ENCODE measurements at regions not wholly inside any gene's neighbourhood (a gene's known extent, or its start where the extent isn't known, plus 50 kb on each side); places are given as distances from the start of the nearest gene placed in this dataset.

GRCh38 chr13:104491916-104492315, 1425.7 kb upstream of the SLC10A2 start:
- no peak overlapping the region for H3K9ac ChIP-seq (ENCODE audit: insufficient read depth, low read length)
- H3K27me3 ChIP-seq (ENCODE audit: control insufficient read depth, insufficient read depth, low read length): no peaks in the 10 kb centered on the region
- no peak overlapping the region for H2AFZ ChIP-seq (ENCODE audit: low read length)
- no peak for TF ChIP-seq EZH2 (IDR thresholded peaks at IDR 0.05; ENCODE audit: low read length, missing control alignments)
- TF ChIP-seq CTCF (conservative IDR thresholded peaks at IDR 0.05 in 1 of 2, IDR thresholded peaks at IDR 0.05 in 1 of 2; ENCODE audit: low read depth in 1 of 2, low read length in 2 of 2): no peak
- no peak overlapping the region for H3K4me3 ChIP-seq (replicated peaks in 1 of 4; ENCODE audit: control extremely low read depth in 1 of 4, insufficient read depth in 1 of 4, low read depth in 3 of 4, low read length in 4 of 4)
- H3K9me3 ChIP-seq (ENCODE audit: control insufficient read depth, insufficient read depth, low read depth, low read length): no peaks in the 10 kb centered on the region
- H3K27ac ChIP-seq (ENCODE audit: insufficient read depth, low read length): no peak overlapping the region
- DNase-seq (ENCODE audit: low read depth in 2 of 2): no peak
- no peaks in the 10 kb centered on the region for H3K36me3 ChIP-seq (ENCODE audit: control insufficient read depth, insufficient read depth, low read length)
- H3K79me2 ChIP-seq (ENCODE audit: control insufficient read depth, insufficient read depth, low read length): no peaks in the 10 kb centered on the region
- H3K4me1 ChIP-seq (ENCODE audit: control insufficient read depth, extremely low read depth, insufficient read depth, low read length): no peaks in the 10 kb centered on the region
- no peak overlapping the region for H3K4me2 ChIP-seq (ENCODE audit: extremely low read depth, insufficient read depth, low read length)
- no peaks in the 10 kb centered on the region for H4K20me1 ChIP-seq (ENCODE audit: control insufficient read depth, extremely low read depth, insufficient read depth, low read length)

- Histone ChIP-seq H3K4me1 (ENCODE audit: control insufficient read depth, extremely low read depth, insufficient read depth, low read length) (no peaks in the 10 kb centered on the region), H3K4me3 (replicated peaks in 1 of 4; ENCODE audit: control extremely low read depth in 1 of 4, insufficient read depth in 1 of 4, low read depth in 3 of 4, low read length in 4 of 4) (no peak overlapping the region), H3K27ac (ENCODE audit: insufficient read depth, low read length) (no peak overlapping the region), H3K9ac (ENCODE audit: insufficient read depth, low read length) (no peak overlapping the region), H3K4me2 (ENCODE audit: extremely low read depth, insufficient read depth, low read length) (no peak overlapping the region), H3K79me2 (ENCODE audit: control insufficient read depth, insufficient read depth, low read length) (no peaks in the 10 kb centered on the region), H4K20me1 (ENCODE audit: control insufficient read depth, extremely low read depth, insufficient read depth, low read length) (no peaks in the 10 kb centered on the region), H3K36me3 (ENCODE audit: control insufficient read depth, insufficient read depth, low read length) (no peaks in the 10 kb centered on the region), H2AFZ (ENCODE audit: low read length) (no peak overlapping the region), H3K9me3 (ENCODE audit: control insufficient read depth, insufficient read depth, low read depth, low read length) (no peaks in the 10 kb centered on the region), H3K27me3 (ENCODE audit: control insufficient read depth, insufficient read depth, low read length) (no peaks in the 10 kb centered on the region)
- TF ChIP-seq CTCF (conservative IDR thresholded peaks at IDR 0.05 in 1 of 2, IDR thresholded peaks at IDR 0.05 in 1 of 2; ENCODE audit: low read depth in 1 of 2, low read length in 2 of 2) (no peak), EZH2 (IDR thresholded peaks at IDR 0.05; ENCODE audit: low read length, missing control alignments) (no peak)
- peak; percentile 0 to 75 for DNase-seq (ENCODE audit: low read depth in 2 of 2)
Measured at GRCh38 chr13:104487006-104487405, 1420.8 kb upstream of the SLC10A2 start.

GRCh38 chr13:104485571-104485970, 1419.4 kb upstream of the SLC10A2 start:
- Histone ChIP-seq H3K9ac (ENCODE audit: insufficient read depth, low read length) (no peak overlapping the region), H3K36me3 (ENCODE audit: control insufficient read depth, insufficient read depth, low read length) (no peaks in the 10 kb centered on the region), H3K27ac (ENCODE audit: insufficient read depth, low read length) (no peak overlapping the region), H4K20me1 (ENCODE audit: control insufficient read depth, extremely low read depth, insufficient read depth, low read length) (no peaks in the 10 kb centered on the region), H2AFZ (ENCODE audit: low read length) (no peak overlapping the region), H3K4me2 (ENCODE audit: extremely low read depth, insufficient read depth, low read length) (no peak overlapping the region), H3K9me3 (ENCODE audit: control insufficient read depth, insufficient read depth, low read depth, low read length) (no peaks in the 10 kb centered on the region), H3K79me2 (ENCODE audit: control insufficient read depth, insufficient read depth, low read length) (no peaks in the 10 kb centered on the region), H3K27me3 (ENCODE audit: control insufficient read depth, insufficient read depth, low read length) (no peaks in the 10 kb centered on the region), H3K4me3 (replicated peaks in 1 of 4; ENCODE audit: control extremely low read depth in 1 of 4, insufficient read depth in 1 of 4, low read depth in 3 of 4, low read length in 4 of 4) (no peak overlapping the region), H3K4me1 (ENCODE audit: control insufficient read depth, extremely low read depth, insufficient read depth, low read length) (no peaks in the 10 kb centered on the region)
- DNase-seq (ENCODE audit: low read depth in 2 of 2): no peak
- no peak for TF ChIP-seq EZH2 (IDR thresholded peaks at IDR 0.05; ENCODE audit: low read length, missing control alignments)
